WTC11 (cell line): ENCODE measurements at regions not wholly inside any gene's neighbourhood (a gene's known extent, or its start where the extent isn't known, plus 50 kb on each side); places are given as distances from the start of the nearest gene placed in this dataset.

Experiments
- ATAC-seq: fragments of 200-7000 bp; cut with Tn5 transposase; 2 replicates; pipeline ENCODE4 v1.10.0; 2021; ENCODE audit warnings: mild to moderate bottlenecking, moderate library complexity
- CTCF ChIA-PET: fragments of 300-600 bp; sonication (Branson Sonifier 250); formaldehyde crosslinking; loops from one replicate; lab custom pipeline; 2021; ENCODE audit warnings: antibody characterized with exemption; lab: Charles Lee
- POLR2A ChIA-PET: fragments of 350-600 bp; sonication (Branson Sonifier 250); formaldehyde crosslinking; loops from one replicate; lab custom pipeline; 2021; ENCODE audit warnings: antibody characterized with exemption; lab: Charles Lee
- DNase-seq: peaks from one replicate; pipeline ENCODE4 v3.0.0; 2021; ENCODE audit warnings: low spot score
- H3K27ac Mint-ChIP-seq: 2 replicates; pipeline ENCODE4 v1.8.0; 2021; ENCODE audit warnings: mixed read lengths
- H3K27me3 Mint-ChIP-seq: 2 replicates; pipeline ENCODE4 v1.8.0; 2021; ENCODE audit warnings: low read depth, mild to moderate bottlenecking, moderate library complexity, mixed read lengths
- H3K36me3 Mint-ChIP-seq: 2 replicates; pipeline ENCODE4 v1.8.0; 2021; ENCODE audit warnings: mixed read lengths
- H3K4me1 Mint-ChIP-seq: 2 replicates; pipeline ENCODE4 v1.8.0; 2022; ENCODE audit warnings: mixed read lengths
- H3K4me3 Mint-ChIP-seq: 2 replicates; pipeline ENCODE4 v1.8.0; 2021; ENCODE audit warnings: mild to moderate bottlenecking, moderate library complexity, mixed read lengths
- H3K9me3 Mint-ChIP-seq: 2 replicates; pipeline ENCODE4 v1.8.0; 2021; ENCODE audit warnings: mixed read lengths
- AR ChIP-seq: fragments of 250-450 bp; sonication (Bioruptor Pico); IDR thresholded peaks from 2 replicates; pipeline ENCODE4 v1.9.0; 2021; ENCODE audit warnings: mild to moderate bottlenecking
- CBFB ChIP-seq: sonication (generic); formaldehyde crosslinking; IDR thresholded peaks from 2 replicates; pipeline ENCODE4 v1.8.1; 2022; ENCODE audit warnings: mild to moderate bottlenecking, low read depth, missing genetic modification reagents
- E2F5 ChIP-seq: sonication (generic); formaldehyde crosslinking; IDR thresholded peaks from 2 replicates; pipeline ENCODE4 v1.8.1; 2022; ENCODE audit warnings: mild to moderate bottlenecking, moderate library complexity, missing genetic modification reagents
- ERG ChIP-seq: fragments of 250-450 bp; sonication (Bioruptor Pico); IDR thresholded peaks from 2 replicates; pipeline ENCODE4 v1.8.0; 2021; ENCODE audit warnings: mild to moderate bottlenecking
- GRHL2 ChIP-seq: fragments of 250-450 bp; sonication (Bioruptor Pico); IDR thresholded peaks from 2 replicates; pipeline ENCODE4 v1.8.0; 2022; ENCODE audit warnings: mild to moderate bottlenecking, moderate library complexity; ENCODE audit not compliant: insufficient replicate concordance, severe bottlenecking
- GTF2I ChIP-seq: fragments of 250-450 bp; sonication (Bioruptor Pico); conservative IDR thresholded peaks from 2 replicates; pipeline ENCODE4 v1.4.0; 2021; ENCODE audit warnings: mild to moderate bottlenecking
- JUN ChIP-seq: sonication (generic); formaldehyde crosslinking; IDR thresholded peaks from 2 replicates; pipeline ENCODE4 v1.8.0; 2023; ENCODE audit warnings: mild to moderate bottlenecking, missing genetic modification reagents
- NFE2L1 ChIP-seq: sonication (generic); formaldehyde crosslinking; IDR thresholded peaks from 2 replicates; pipeline ENCODE4 v1.8.1; 2023; ENCODE audit warnings: missing genetic modification reagents
- OVOL2 ChIP-seq: fragments of 250-450 bp; sonication (Bioruptor Pico); IDR thresholded peaks from 2 replicates; pipeline ENCODE4 v1.9.0; 2021; ENCODE audit warnings: mild to moderate bottlenecking, borderline replicate concordance
- ZBTB43 ChIP-seq: sonication (generic); formaldehyde crosslinking; IDR thresholded peaks from 2 replicates; pipeline ENCODE4 v1.8.1; 2023; ENCODE audit warnings: mild to moderate bottlenecking, missing genetic modification reagents
- ZNF396 ChIP-seq: fragments of 250-450 bp; sonication (Bioruptor Pico); IDR thresholded peaks from 2 replicates; pipeline ENCODE4 v1.8.0; 2021; ENCODE audit warnings: mild to moderate bottlenecking, moderate library complexity, borderline replicate concordance
- ZNF416 ChIP-seq: fragments of 250-450 bp; sonication (Bioruptor Pico); IDR thresholded peaks from 2 replicates; pipeline ENCODE4 v1.9.0; 2021; ENCODE audit warnings: mild to moderate bottlenecking, inconsistent platforms
- ZNF423 ChIP-seq: fragments of 250-450 bp; sonication (Bioruptor Pico); IDR thresholded peaks from 2 replicates; pipeline ENCODE4 v2.1.2; 2022; ENCODE audit warnings: mild to moderate bottlenecking, moderate library complexity
- TF ChIP-seq, protein P1 (sequence below): sonication (generic); formaldehyde crosslinking; IDR thresholded peaks from 2 replicates; pipeline ENCODE4 v1.8.0; 2022; ENCODE audit warnings: mild to moderate bottlenecking, missing genetic modification reagents
- TF ChIP-seq, protein P2 (sequence below): fragments of 250-450 bp; sonication (Bioruptor Pico); IDR thresholded peaks from 2 replicates; pipeline ENCODE4 v1.9.0; 2021; ENCODE audit warnings: moderate library complexity, mild to moderate bottlenecking, inconsistent platforms, borderline replicate concordance
- TF ChIP-seq, protein P3 (sequence below): sonication (generic); formaldehyde crosslinking; IDR thresholded peaks from 2 replicates; pipeline ENCODE4 v1.8.0; 2023; ENCODE audit warnings: missing genetic modification reagents, mild to moderate bottlenecking, borderline replicate concordance
- TF ChIP-seq, protein P4 (sequence below): fragments of 200-600 bp; IDR thresholded peaks from 2 replicates; pipeline ENCODE4 v1.8.0; 2022; ENCODE audit warnings: antibody characterized with exemption

- TF ChIP-seq, protein P1, sequence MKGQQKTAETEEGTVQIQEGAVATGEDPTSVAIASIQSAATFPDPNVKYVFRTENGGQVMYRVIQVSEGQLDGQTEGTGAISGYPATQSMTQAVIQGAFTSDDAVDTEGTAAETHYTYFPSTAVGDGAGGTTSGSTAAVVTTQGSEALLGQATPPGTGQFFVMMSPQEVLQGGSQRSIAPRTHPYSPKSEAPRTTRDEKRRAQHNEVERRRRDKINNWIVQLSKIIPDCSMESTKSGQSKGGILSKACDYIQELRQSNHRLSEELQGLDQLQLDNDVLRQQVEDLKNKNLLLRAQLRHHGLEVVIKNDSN: no peak
- no peak for TF ChIP-seq ZBTB43 (CRISPR knock-in tag)
Observed at GRCh38 chr18:41624460-41624859, 330.6 kb upstream of the PIK3C3 start (continued).

DNA sequence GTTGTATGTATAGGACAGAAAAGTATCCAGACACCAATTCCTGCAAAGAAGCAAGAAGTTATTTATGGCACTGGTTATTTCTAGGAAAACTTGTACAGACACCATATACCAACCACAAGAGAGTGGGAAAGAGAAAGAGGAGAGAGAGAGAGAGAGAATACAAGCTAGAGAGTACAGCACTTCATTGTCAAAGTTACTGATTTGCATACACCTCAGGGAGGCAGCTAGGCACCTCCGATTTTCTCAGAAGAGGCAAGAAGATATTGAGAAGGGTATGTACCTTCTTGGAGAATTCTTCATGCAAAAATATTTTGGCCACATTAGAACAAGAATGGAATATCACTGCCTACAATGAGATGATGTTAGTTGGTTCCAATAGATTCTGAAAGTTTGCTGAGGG, 333.9 kb upstream of the PIK3C3 start:
- ChIA-PET CTCF (interaction anchor here (2.2 kb wide), 1 partner anchor 124 kb away, joined by 5 read pairs; no protein-coding TSS in a partner anchor), POLR2A (no interaction called here)
- peaks cover 28% of the 10 kb centered on the region for H3K4me1 Mint-ChIP-seq
- no peak overlapping the region for H3K4me3 Mint-ChIP-seq
- no peak overlapping the region for H3K27ac Mint-ChIP-seq
- H3K27me3 Mint-ChIP-seq: no peaks in the 10 kb centered on the region
- no peaks in the 10 kb centered on the region for H3K9me3 Mint-ChIP-seq
- ATAC-seq (peak; percentile 53; the same call in 1 of the 2 replicates), DNase-seq (no peak)
- TF ChIP-seq CBFB (CRISPR knock-in tag): no peak
- no peaks in the 10 kb centered on the region for H3K36me3 Mint-ChIP-seq

GRCh38 chr18:41618147-41618546, 336.9 kb upstream of the PIK3C3 start:
- DNase-seq: no peak
- ATAC-seq: no peak
- no peaks in the 10 kb centered on the region; the same call in 1 of the 2 replicates for H3K9me3 Mint-ChIP-seq
- POLR2A ChIA-PET: no interaction called here
- H3K4me3 Mint-ChIP-seq: no peak overlapping the region
- CTCF ChIA-PET: no interaction called here
- no peak overlapping the region for H3K27ac Mint-ChIP-seq
- H3K36me3 Mint-ChIP-seq: 0 out of 2 replicates have a peak, but pooled peaks cover 3% of the 10 kb centered on the region
- peaks cover 13% of the 10 kb centered on the region for H3K4me1 Mint-ChIP-seq
- H3K27me3 Mint-ChIP-seq: no peaks in the 10 kb centered on the region
- TF ChIP-seq, protein P2, sequence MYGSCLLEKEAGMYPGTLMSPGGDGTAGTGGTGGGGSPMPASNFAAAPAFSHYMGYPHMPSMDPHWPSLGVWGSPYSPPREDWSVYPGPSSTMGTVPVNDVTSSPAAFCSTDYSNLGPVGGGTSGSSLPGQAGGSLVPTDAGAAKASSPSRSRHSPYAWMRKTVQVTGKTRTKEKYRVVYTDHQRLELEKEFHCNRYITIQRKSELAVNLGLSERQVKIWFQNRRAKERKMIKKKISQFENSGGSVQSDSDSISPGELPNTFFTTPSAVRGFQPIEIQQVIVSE (CRISPR knock-in tag): no peak
- no peak for TF ChIP-seq NFE2L1 (CRISPR knock-in tag)
- no peak for TF ChIP-seq OVOL2 (CRISPR knock-in tag)
- no peak for TF ChIP-seq ZNF416 (CRISPR knock-in tag)
- TF ChIP-seq GRHL2 (CRISPR knock-in tag): no peak
- no peak for TF ChIP-seq E2F5 (CRISPR knock-in tag)
- no peak for TF ChIP-seq JUN (CRISPR knock-in tag)
- no peak for TF ChIP-seq ZNF396 (CRISPR knock-in tag)
- TF ChIP-seq, protein P3, sequence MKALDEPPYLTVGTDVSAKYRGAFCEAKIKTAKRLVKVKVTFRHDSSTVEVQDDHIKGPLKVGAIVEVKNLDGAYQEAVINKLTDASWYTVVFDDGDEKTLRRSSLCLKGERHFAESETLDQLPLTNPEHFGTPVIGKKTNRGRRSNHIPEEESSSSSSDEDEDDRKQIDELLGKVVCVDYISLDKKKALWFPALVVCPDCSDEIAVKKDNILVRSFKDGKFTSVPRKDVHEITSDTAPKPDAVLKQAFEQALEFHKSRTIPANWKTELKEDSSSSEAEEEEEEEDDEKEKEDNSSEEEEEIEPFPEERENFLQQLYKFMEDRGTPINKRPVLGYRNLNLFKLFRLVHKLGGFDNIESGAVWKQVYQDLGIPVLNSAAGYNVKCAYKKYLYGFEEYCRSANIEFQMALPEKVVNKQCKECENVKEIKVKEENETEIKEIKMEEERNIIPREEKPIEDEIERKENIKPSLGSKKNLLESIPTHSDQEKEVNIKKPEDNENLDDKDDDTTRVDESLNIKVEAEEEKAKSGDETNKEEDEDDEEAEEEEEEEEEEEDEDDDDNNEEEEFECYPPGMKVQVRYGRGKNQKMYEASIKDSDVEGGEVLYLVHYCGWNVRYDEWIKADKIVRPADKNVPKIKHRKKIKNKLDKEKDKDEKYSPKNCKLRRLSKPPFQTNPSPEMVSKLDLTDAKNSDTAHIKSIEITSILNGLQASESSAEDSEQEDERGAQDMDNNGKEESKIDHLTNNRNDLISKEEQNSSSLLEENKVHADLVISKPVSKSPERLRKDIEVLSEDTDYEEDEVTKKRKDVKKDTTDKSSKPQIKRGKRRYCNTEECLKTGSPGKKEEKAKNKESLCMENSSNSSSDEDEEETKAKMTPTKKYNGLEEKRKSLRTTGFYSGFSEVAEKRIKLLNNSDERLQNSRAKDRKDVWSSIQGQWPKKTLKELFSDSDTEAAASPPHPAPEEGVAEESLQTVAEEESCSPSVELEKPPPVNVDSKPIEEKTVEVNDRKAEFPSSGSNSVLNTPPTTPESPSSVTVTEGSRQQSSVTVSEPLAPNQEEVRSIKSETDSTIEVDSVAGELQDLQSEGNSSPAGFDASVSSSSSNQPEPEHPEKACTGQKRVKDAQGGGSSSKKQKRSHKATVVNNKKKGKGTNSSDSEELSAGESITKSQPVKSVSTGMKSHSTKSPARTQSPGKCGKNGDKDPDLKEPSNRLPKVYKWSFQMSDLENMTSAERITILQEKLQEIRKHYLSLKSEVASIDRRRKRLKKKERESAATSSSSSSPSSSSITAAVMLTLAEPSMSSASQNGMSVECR (CRISPR knock-in tag): no peak
- no peak for TF ChIP-seq GTF2I (CRISPR knock-in tag)
- TF ChIP-seq ZNF423 (CRISPR knock-in tag): no peak
- TF ChIP-seq AR (CRISPR knock-in tag): no peak
- no peak for TF ChIP-seq ERG
- TF ChIP-seq, protein P4, sequence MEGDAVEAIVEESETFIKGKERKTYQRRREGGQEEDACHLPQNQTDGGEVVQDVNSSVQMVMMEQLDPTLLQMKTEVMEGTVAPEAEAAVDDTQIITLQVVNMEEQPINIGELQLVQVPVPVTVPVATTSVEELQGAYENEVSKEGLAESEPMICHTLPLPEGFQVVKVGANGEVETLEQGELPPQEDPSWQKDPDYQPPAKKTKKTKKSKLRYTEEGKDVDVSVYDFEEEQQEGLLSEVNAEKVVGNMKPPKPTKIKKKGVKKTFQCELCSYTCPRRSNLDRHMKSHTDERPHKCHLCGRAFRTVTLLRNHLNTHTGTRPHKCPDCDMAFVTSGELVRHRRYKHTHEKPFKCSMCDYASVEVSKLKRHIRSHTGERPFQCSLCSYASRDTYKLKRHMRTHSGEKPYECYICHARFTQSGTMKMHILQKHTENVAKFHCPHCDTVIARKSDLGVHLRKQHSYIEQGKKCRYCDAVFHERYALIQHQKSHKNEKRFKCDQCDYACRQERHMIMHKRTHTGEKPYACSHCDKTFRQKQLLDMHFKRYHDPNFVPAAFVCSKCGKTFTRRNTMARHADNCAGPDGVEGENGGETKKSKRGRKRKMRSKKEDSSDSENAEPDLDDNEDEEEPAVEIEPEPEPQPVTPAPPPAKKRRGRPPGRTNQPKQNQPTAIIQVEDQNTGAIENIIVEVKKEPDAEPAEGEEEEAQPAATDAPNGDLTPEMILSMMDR: no peak
